DND-41 (cell line): ENCODE measurements at regions not wholly inside any gene's neighbourhood (a gene's known extent, or its start where the extent isn't known, plus 50 kb on each side); places are given as distances from the start of the nearest gene placed in this dataset.

Experiments used
- ATAC-seq: fragments of 200-7000 bp; cut with Tn5 transposase; 3 replicates; pipeline ENCODE4 v1.9.1; 2021; ENCODE audit warnings: low read depth; ENCODE audit not compliant: insufficient read depth
- DNase-seq: peaks from one replicate; pipeline ENCODE4 v3.0.0-alpha.2; 2020
- H2AFZ ChIP-seq: 2 replicates; pipeline ENCODE4 v1.6.0; 2012; ENCODE audit warnings: low read depth, low read length
- H3K27ac ChIP-seq: 2 replicates; pipeline ENCODE4 v1.5.1; 2012; ENCODE audit warnings: low read length, inconsistent platforms
- H3K27me3 ChIP-seq: fragments of 200-600 bp; sonication (generic); 2 replicates; pipeline ENCODE4 v1.6.0; 2012; ENCODE audit warnings: low read length, mild to moderate bottlenecking, inconsistent platforms; ENCODE audit not compliant: insufficient read depth, poor library complexity
- H3K36me3 ChIP-seq: 2 replicates; pipeline ENCODE4 v1.5.1; 2012; ENCODE audit warnings: low read length, inconsistent platforms; ENCODE audit not compliant: insufficient read depth
- H3K4me1 ChIP-seq: 2 replicates; pipeline ENCODE4 v1.5.1; 2012; ENCODE audit warnings: mild to moderate bottlenecking, low read length; ENCODE audit not compliant: insufficient read depth
- H3K4me2 ChIP-seq: 2 replicates; pipeline ENCODE4 v1.6.0; 2012; ENCODE audit warnings: mild to moderate bottlenecking, moderate library complexity, low read length, inconsistent platforms; ENCODE audit not compliant: insufficient read depth
- H3K4me3 ChIP-seq, 2 experiments: fragments of 200-600 bp in 1 of 2; shearing (Covaris generic) in 1 of 2; 2 replicates each; pipeline ENCODE4 v1.5.1; 2012 to 2016; ENCODE audit warnings: inconsistent platforms in 2 of 2, low read length in 2 of 2, mild to moderate bottlenecking in 2 of 2, low read depth in 1 of 2, moderate library complexity in 1 of 2
- H3K79me2 ChIP-seq: 2 replicates; pipeline ENCODE4 v1.6.0; 2012; ENCODE audit warnings: low read length, inconsistent platforms; ENCODE audit not compliant: insufficient read depth
- H3K9ac ChIP-seq: 2 replicates; pipeline ENCODE4 v1.6.0; 2012; ENCODE audit warnings: low read depth, mild to moderate bottlenecking, inconsistent platforms, low read length, moderate library complexity
- H3K9me3 ChIP-seq: 2 replicates; pipeline ENCODE4 v1.5.1; 2012; ENCODE audit warnings: low read length, moderate library complexity, mild to moderate bottlenecking, inconsistent platforms; ENCODE audit not compliant: insufficient read depth, severe bottlenecking
- H4K20me1 ChIP-seq: 2 replicates; pipeline ENCODE4 v1.6.0; 2012; ENCODE audit warnings: low read length; ENCODE audit not compliant: insufficient read depth
- CTCF ChIP-seq: IDR thresholded peaks from 2 replicates; pipeline ENCODE4 v1.5.1; 2012; ENCODE audit warnings: borderline replicate concordance, low read length, moderate library complexity, mild to moderate bottlenecking; ENCODE audit not compliant: poor library complexity, severe bottlenecking; ENCODE audit errors: extremely low read depth
- EZH2 ChIP-seq: IDR thresholded peaks from 3 replicates; pipeline ENCODE4 v1.6.1; 2012; ENCODE audit warnings: borderline replicate concordance, low read depth, mild to moderate bottlenecking, moderate library complexity, low read length, inconsistent platforms; ENCODE audit not compliant: severe bottlenecking

GRCh38 chr6:37106051-37106363 is 63.9 kb upstream of the PIM1 start:
- TF ChIP-seq CTCF, result no peak
- no peak for TF ChIP-seq EZH2
- DNase-seq, result no peak
- peaks cover 33% of the 10 kb centered on the region for H3K4me1 ChIP-seq

GRCh38 chr6:37106554-37106953 is 63.4 kb upstream of the PIM1 start:
- Histone ChIP-seq H3K4me3 (no peak overlapping the region), H3K79me2 (no peaks in the 10 kb centered on the region), H4K20me1 (no peaks in the 10 kb centered on the region), H3K4me2 (no peak overlapping the region), H3K9me3 (no peaks in the 10 kb centered on the region), H3K36me3 (no peaks in the 10 kb centered on the region), H2AFZ (no peak overlapping the region), H3K4me1 (peaks cover 33% of the 10 kb centered on the region), H3K27me3 (no peaks in the 10 kb centered on the region), H3K9ac (no peak overlapping the region), H3K27ac (no peak overlapping the region)
- no peak for TF ChIP-seq CTCF
- no peak for TF ChIP-seq EZH2
- no peak for DNase-seq
- no peak for ATAC-seq

More at GRCh38 chr6:37106051-37106363, 63.9 kb upstream of the PIM1 start:
- Histone ChIP-seq H3K27me3 (no peaks in the 10 kb centered on the region), H3K9me3 (no peaks in the 10 kb centered on the region), H3K9ac (no peak overlapping the region), H4K20me1 (no peaks in the 10 kb centered on the region), H3K36me3 (no peaks in the 10 kb centered on the region), H2AFZ (no peak overlapping the region), H3K4me2 (no peak overlapping the region), H3K79me2 (no peaks in the 10 kb centered on the region), H3K27ac (no peak overlapping the region), H3K4me3 (no peak overlapping the region)
- no peak for ATAC-seq

GRCh38 chr6:37106982-37107491 is 62.9 kb upstream of the PIM1 start:
- Histone ChIP-seq H3K4me1 (peaks cover 28% of the 10 kb centered on the region), H2AFZ (no peak overlapping the region), H3K9ac (no peak overlapping the region), H3K4me3 (no peak overlapping the region), H4K20me1 (no peaks in the 10 kb centered on the region), H3K79me2 (no peaks in the 10 kb centered on the region), H3K9me3 (no peaks in the 10 kb centered on the region), H3K36me3 (no peaks in the 10 kb centered on the region), H3K27me3 (no peaks in the 10 kb centered on the region), H3K4me2 (no peak overlapping the region), H3K27ac (no peak overlapping the region)
- ATAC-seq (no peak), DNase-seq (no peak)
- no peak for TF ChIP-seq EZH2
- TF ChIP-seq CTCF, result no peak
